CD14-positive monocyte (primary cell): ENCODE measurements at regions not wholly inside any gene's neighbourhood (a gene's known extent, or its start where the extent isn't known, plus 50 kb on each side); places are given as distances from the start of the nearest gene placed in this dataset.

Experiments used
- DNase-seq, 3 donors: peaks; one replicate each; pipeline ENCODE4 v3.0.0-alpha.2; 2011 to 2022
- H2AFZ ChIP-seq: 2 replicates; pipeline ENCODE4 v1.6.0; 2012; ENCODE audit warnings: mild to moderate bottlenecking, low read depth, low read length, inconsistent platforms; ENCODE audit not compliant: insufficient read depth, poor library complexity, severe bottlenecking
- H3K27ac ChIP-seq, 2 donors: 1 replicate in 1 of 2; 2 replicates in 1 of 2; pipeline ENCODE4 v1.5.1; 2012 to 2013; ENCODE audit warnings: low read length in 2 of 2, control low read depth in 1 of 2, inconsistent platforms in 1 of 2, low read depth in 1 of 2, mild to moderate bottlenecking in 1 of 2
- H3K27me3 ChIP-seq, 2 donors: one replicate each; pipeline versions ENCODE4 v1.6.0 to v1.6.1; 2011 to 2013; ENCODE audit warnings: low read length in 2 of 2; ENCODE audit not compliant: control insufficient read depth in 2 of 2, insufficient read depth in 2 of 2
- H3K36me3 ChIP-seq, 2 donors: replicated peaks in 1 of 2; 1 replicate in 1 of 2; 2 replicates in 1 of 2; pipeline versions ENCODE4 v1.5.1 to v1.6.1; 2012 to 2013; ENCODE audit warnings: low read length in 2 of 2, control low read depth in 1 of 2, inconsistent platforms in 1 of 2, mild to moderate bottlenecking in 1 of 2; ENCODE audit not compliant: insufficient read depth in 2 of 2, control insufficient read depth in 1 of 2
- H3K4me1 ChIP-seq, 2 donors: 1 replicate in 1 of 2; 2 replicates in 1 of 2; pipeline versions ENCODE4 v1.5.1 to v1.6.1; 2012 to 2013; ENCODE audit warnings: low read length in 2 of 2, control low read depth in 1 of 2, inconsistent platforms in 1 of 2, mild to moderate bottlenecking in 1 of 2, moderate library complexity in 1 of 2; ENCODE audit not compliant: insufficient read depth in 2 of 2, control insufficient read depth in 1 of 2
- H3K4me2 ChIP-seq: replicated peaks from 2 replicates; pipeline ENCODE3; 2012; ENCODE audit warnings: low read length, moderate library complexity, mild to moderate bottlenecking; ENCODE audit not compliant: poor library complexity, severe bottlenecking; ENCODE audit errors: extremely low read depth
- H3K4me3 ChIP-seq, 3 experiments: fragments of 200-600 bp in 1 of 3; sonication (generic) in 1 of 3; replicated peaks in 1 of 3; 1 replicate in 2 of 3; 2 replicates in 1 of 3; pipeline ENCODE4 v1.5.1; 2011 to 2013; ENCODE audit warnings: low read length in 3 of 3, mild to moderate bottlenecking in 3 of 3, control low read depth in 2 of 3, low read depth in 2 of 3, inconsistent platforms in 1 of 3, moderate library complexity in 1 of 3
- H3K79me2 ChIP-seq: 2 replicates; pipeline ENCODE4 v1.6.0; 2012; ENCODE audit warnings: mild to moderate bottlenecking, control low read depth, inconsistent platforms, low read length, moderate library complexity; ENCODE audit not compliant: insufficient read depth
- H3K9ac ChIP-seq: 2 replicates; pipeline ENCODE4 v1.6.0; 2017; ENCODE audit warnings: low read length, mild to moderate bottlenecking; ENCODE audit not compliant: insufficient read depth, poor library complexity, severe bottlenecking
- H3K9me3 ChIP-seq, 2 donors: replicated peaks in 1 of 2; 1 replicate in 1 of 2; 2 replicates in 1 of 2; pipeline versions ENCODE4 v1.5.1 to v1.6.1; 2012 to 2013; ENCODE audit warnings: low read length in 2 of 2, control low read depth in 1 of 2; ENCODE audit not compliant: control insufficient read depth in 1 of 2, insufficient read depth in 1 of 2
- H4K20me1 ChIP-seq: 2 replicates; pipeline ENCODE4 v1.6.0; 2012; ENCODE audit warnings: mild to moderate bottlenecking, low read length, control low read depth, moderate library complexity; ENCODE audit not compliant: insufficient read depth
- H3K27ac Mint-ChIP-seq, 7 donors: one replicate each; pipeline ENCODE4 v1.8.0; 2020; ENCODE audit warnings: mild to moderate bottlenecking in 7 of 7, mixed read lengths in 7 of 7, moderate library complexity in 6 of 7, inconsistent platforms in 2 of 7
- H3K27me3 Mint-ChIP-seq, 3 donors: one replicate each; pipeline ENCODE4 v1.8.0; 2021 to 2022; ENCODE audit warnings: low read depth in 3 of 3, mild to moderate bottlenecking in 3 of 3, mixed read lengths in 3 of 3, moderate library complexity in 3 of 3, inconsistent platforms in 1 of 3
- H3K36me3 Mint-ChIP-seq, 2 donors: one replicate each; pipeline ENCODE4 v1.8.0; 2020; ENCODE audit warnings: mixed read lengths in 2 of 2, inconsistent platforms in 1 of 2, mild to moderate bottlenecking in 1 of 2
- H3K4me1 Mint-ChIP-seq: one replicate; pipeline ENCODE4 v1.8.0; 2020; ENCODE audit warnings: mild to moderate bottlenecking, mixed read lengths
- H3K4me3 Mint-ChIP-seq, 2 donors: one replicate each; pipeline ENCODE4 v1.8.0; 2020; ENCODE audit warnings: mild to moderate bottlenecking in 2 of 2, mixed read lengths in 2 of 2, moderate library complexity in 1 of 2
- H3K9me3 Mint-ChIP-seq, 7 donors: one replicate each; pipeline ENCODE4 v1.8.0; 2020 to 2022; ENCODE audit warnings: mixed read lengths in 7 of 7, mild to moderate bottlenecking in 6 of 7, moderate library complexity in 6 of 7, inconsistent platforms in 2 of 7
- CTCF ChIP-seq: fragments of 200-600 bp; IDR thresholded peaks from one replicate; pipeline ENCODE4 v1.8.0; 2022; ENCODE audit warnings: antibody characterized with exemption, mild to moderate bottlenecking
- WGBS: methylation state at CpG from one replicate; pipeline ENCODE4 v1.1.5; 2013; ENCODE audit warnings: missing lambda C conversion rate; ENCODE audit not compliant: insufficient coverage; 5-methylcytosine and 5-hydroxymethylcytosine counted together
- intact Hi-C, 2 donors: fragments of 100-400 bp; cut with micrococcal nuclease; formaldehyde crosslinking; loops; one replicate each; pipeline versions ENCODE4 v1.15.0 to v1.15.1; 2023

DNA sequence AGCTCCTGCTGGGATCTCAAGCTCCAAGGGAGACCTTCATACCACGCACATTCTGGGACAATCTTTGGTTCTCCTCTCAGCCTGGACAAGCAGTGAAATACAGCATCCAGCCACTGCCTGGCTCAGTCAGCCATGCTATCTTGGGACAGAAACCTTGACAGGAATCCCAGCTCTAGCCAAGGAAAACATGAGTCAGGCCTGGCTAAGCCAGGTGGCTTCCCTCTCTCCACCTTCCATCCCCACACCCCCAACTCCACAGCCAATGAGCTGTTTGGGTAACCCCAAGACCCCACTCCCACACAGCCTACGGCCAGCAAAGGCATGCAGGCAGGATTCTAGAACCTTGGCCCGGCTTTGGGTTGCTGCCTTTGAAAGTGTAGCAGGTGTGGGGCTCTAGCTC, 64.9 kb downstream of the MCFD2 start:
- Mint-ChIP-seq H3K36me3 (no peaks in the 10 kb centered on the region), H3K27me3 (peaks cover 6 to 15% (median 12%) of the 10 kb centered on the region in 3 donors), H3K9me3 (peaks cover 0 to 5% (median 3%) of the 10 kb centered on the region in 7 donors), H3K27ac (no peak overlapping the region), H3K4me1 (peaks cover 9% of the 10 kb centered on the region), H3K4me3 (no peak overlapping the region)
- intact Hi-C loops = no loop called here
- H2AFZ ChIP-seq = no peak overlapping the region
- H4K20me1 ChIP-seq = no peaks in the 10 kb centered on the region
- H3K9ac ChIP-seq = no peak overlapping the region
- no peak for DNase-seq
- H3K4me1 ChIP-seq = no peaks in the 10 kb centered on the region
- no peaks in the 10 kb centered on the region for H3K36me3 ChIP-seq
- no peaks in the 10 kb centered on the region for H3K9me3 ChIP-seq
- H3K4me3 ChIP-seq = no peak overlapping the region
- H3K4me2 ChIP-seq = no peak overlapping the region
- no peaks in the 10 kb centered on the region for H3K27me3 ChIP-seq
- no peak for TF ChIP-seq CTCF
- WGBS = 71% methylated on average over 2 of the region's 3 CpGs
- H3K79me2 ChIP-seq = no peaks in the 10 kb centered on the region
- H3K27ac ChIP-seq = no peak overlapping the region

DNA sequence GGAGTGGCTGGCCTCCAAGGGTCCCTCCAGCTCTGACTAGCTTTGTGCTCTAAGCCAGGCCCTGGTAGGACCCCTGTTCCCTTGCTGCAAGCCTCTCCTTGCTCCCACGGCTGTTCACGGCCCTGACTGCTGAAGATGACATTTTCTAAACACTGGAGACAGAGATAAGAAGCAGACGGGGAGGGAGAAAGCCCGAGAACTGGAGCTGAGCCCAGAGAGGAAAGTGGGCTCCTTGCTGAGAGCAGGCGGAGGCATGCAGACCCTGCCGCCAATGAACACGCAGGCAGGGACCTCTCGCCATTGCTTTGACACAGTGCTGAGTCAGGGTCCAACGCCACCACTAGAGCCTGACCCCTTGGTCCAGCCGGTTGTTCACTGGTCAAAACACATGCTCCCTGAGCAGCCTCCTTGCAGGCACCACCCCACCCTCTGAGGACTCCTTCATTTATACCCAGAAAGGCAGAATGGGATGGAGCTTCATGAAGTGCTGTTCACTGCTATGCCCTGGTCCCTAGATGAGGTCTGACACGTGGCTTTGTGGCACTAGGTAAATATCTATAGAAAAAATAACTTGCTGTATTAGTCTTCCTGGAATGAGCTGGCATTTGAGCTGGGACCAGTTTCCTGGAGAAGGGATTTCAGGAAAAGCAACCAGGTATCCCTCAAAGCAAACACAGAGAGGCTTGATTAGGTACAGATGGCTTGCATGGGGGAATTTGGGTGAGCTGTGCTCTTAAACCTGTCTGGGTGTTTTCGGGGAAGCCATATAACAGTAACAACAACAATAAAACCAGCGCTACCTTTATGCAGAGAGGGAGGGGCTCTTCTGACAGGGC, 65.7 kb downstream of the MCFD2 start:
- no peak overlapping the region for H3K4me2 ChIP-seq
- H3K9ac ChIP-seq = no peak overlapping the region
- no peak for DNase-seq
- Mint-ChIP-seq H3K27me3 (peaks cover 6 to 16% (median 12%) of the 10 kb centered on the region in 3 donors), H3K27ac (no peak overlapping the region), H3K9me3 (peaks cover 0 to 5% (median 3%) of the 10 kb centered on the region in 7 donors), H3K4me3 (no peak overlapping the region), H3K4me1 (peaks cover 11% of the 10 kb centered on the region), H3K36me3 (no peaks in the 10 kb centered on the region)
- no peak for TF ChIP-seq CTCF
- no peaks in the 10 kb centered on the region for H4K20me1 ChIP-seq
- H3K4me1 ChIP-seq = no peaks in the 10 kb centered on the region
- H3K4me3 ChIP-seq = no peak overlapping the region
- no peaks in the 10 kb centered on the region for H3K9me3 ChIP-seq
- H3K27me3 ChIP-seq = no peaks in the 10 kb centered on the region
- H3K79me2 ChIP-seq = no peaks in the 10 kb centered on the region
- H3K27ac ChIP-seq = no peak overlapping the region
- 43% methylated on average over 10 of the region's 13 CpGs for WGBS
- H3K36me3 ChIP-seq = no peaks in the 10 kb centered on the region
- H2AFZ ChIP-seq = no peak overlapping the region
- intact Hi-C loops = no loop called here
